HG02798 (cell line): ENCODE measurements at regions not wholly inside any gene's neighbourhood (a gene's known extent, or its start where the extent isn't known, plus 50 kb on each side); places are given as distances from the start of the nearest gene placed in this dataset.

ENCODE experiments used
- ATAC-seq: cut with Tn5 transposase; IDR thresholded peaks from one replicate; pipeline ENCODE4 v1.9.1; 2021; ENCODE audit warnings: mild to moderate bottlenecking; ENCODE audit not compliant: unreplicated experiment, poor library complexity

DNA sequence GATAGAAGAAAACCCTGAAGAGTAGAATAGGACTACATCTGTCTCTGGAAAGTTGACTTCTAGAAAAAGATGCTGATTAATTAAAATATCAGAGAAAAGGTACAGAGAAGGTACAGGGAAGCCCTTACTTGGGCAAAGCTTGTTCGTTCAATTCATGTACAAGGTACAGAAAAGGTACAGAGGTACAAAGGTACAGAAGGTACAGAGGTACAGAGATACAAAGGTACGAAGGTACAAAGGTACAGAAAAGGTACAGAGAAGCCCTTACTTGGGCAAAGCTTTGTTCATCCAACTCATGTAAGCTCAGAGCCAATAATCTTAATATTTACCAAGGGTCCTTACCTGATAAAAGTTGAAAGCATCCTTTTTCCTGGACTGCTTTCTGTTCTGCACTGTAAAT is 182.3 kb downstream of the PCSK1 start:
- no peak for ATAC-seq

- ATAC-seq: no peak
These were observed 184.9 kb downstream of the PCSK1 start for GRCh38 chr5:96248131-96248530.

- ATAC-seq: no peak
These were observed 185.3 kb downstream of the PCSK1 start for GRCh38 chr5:96247708-96248107.

DNA sequence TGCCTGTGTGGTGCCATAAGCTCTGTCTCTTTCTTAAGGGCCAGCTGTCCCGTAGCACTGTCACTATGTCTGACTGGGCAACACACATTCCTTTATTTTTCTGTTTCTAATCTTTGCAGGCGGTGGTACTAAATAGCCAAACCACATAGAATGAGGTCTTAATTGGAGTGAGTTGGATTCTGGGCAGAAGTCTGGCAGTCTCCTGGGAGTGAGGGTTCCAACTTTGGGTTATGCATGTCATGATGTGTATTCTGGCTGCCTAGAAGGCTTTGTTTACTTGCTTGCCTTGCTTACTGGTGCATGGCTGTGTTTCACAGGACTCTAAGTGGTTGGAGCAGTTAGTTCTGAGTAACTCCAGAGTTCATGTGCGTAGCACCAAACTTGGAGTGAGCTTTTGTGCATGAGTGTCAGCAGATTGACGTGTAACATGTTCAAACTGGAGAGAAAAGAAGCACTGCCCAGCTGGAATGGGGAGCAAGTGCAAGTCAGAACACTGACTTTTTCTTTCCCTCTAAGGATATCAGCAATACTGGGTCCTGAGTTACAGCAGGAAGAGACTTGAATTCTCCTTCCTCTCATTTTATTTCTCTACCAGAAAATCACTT is 185.8 kb downstream of the PCSK1 start:
- ATAC-seq: no peak

- ATAC-seq: no peak
These were observed 187.6 kb downstream of the PCSK1 start for GRCh38 chr5:96245140-96246091.

GRCh38 chr5:96244696-96245095 is 188.4 kb downstream of the PCSK1 start:
- ATAC-seq: no peak

GRCh38 chr5:96243862-96244261 is 189.2 kb downstream of the PCSK1 start:
- ATAC-seq: no peak

- ATAC-seq: no peak
These were observed 189.8 kb downstream of the PCSK1 start for GRCh38 chr5:96243203-96243602.

- ATAC-seq: no peak
These were observed 190.5 kb downstream of the PCSK1 start for GRCh38 chr5:96242571-96242970.

DNA sequence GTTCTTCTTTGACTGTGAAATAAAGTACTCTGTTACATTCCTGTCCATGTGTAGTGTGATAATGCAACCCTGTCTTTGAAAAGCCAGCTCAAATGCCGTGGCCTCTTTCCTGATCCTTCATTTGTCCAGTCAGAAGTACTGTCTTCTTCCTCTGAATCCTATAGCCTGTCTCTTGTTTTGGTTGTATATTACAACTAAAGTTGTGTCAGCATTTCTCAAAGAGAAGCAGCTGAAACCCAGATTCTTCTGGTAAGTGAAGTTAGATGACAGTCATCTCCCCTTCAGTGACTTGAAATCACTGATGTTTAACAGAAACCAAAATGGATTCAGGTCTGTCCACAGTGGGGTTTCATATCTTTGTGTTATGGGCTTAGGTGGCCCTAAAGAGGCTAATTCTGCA is 196.2 kb downstream of the PCSK1 start:
- no peak for ATAC-seq

GRCh38 chr5:96236051-96236450 is 197.0 kb downstream of the PCSK1 start:
- ATAC-seq: no peak

DNA sequence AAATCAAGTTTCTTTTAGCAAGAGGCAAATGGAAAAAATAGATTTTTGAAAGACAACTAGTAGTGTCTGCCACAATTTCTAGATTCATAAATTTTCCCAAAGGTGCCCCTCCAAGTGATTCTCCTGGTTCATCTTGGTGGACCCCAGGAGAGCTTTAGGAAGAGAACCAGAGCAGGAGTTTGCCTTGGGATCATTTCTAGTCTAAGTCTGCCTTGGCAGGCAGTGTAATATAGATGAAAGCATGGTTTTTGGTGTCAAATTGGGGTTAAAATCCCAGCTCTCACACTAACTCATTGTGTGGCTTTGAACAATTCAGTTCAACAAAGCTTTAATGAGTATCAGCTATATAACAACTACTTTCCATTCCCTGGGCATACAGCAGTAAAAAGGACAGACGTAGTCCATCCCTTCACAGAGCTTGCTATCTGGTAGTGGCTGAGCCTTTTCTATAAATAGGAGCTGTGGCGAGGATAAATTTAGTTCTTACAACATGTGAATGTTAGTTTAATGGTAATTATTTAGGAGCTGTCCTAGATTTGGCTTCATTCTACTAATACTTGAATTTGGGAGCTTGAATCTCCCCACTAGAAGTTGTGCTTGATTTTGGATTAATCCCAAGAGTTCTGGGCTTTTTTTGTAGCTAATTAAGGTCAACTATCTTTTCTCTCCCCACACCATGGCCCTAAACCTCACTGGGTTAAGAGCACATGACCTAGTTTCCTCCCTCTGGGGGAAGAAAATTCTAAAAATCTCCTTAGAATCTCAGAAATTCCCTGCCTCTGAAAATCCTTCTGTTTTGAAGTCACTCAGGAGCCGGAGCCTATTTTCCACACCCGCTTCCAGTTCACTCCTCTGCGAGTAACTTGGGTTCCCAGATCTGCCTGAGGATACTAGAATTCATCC is 197.8 kb downstream of the PCSK1 start:
- ATAC-seq: no peak

GRCh38 chr5:96232602-96233001 is 200.4 kb downstream of the PCSK1 start:
- ATAC-seq: no peak

DNA sequence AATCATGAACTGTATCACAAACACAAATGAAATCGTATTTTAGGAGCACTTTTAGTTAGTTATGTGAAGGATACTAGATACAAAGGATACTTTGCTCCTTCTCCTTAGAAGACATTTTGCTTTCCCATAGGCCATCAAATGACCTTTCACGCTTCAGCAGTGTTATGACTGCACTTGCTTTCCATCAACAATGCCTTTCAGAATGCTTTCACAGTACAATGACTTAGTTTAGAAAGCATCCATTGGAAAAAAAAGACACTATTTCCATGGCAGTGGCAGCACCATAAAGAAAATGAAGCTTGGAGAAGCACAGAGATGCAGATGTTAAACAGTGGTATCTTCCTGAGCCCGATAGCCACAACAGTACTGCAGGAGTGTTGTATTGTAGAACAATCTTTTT is 203.9 kb downstream of the PCSK1 start:
- ATAC-seq: no peak

DNA sequence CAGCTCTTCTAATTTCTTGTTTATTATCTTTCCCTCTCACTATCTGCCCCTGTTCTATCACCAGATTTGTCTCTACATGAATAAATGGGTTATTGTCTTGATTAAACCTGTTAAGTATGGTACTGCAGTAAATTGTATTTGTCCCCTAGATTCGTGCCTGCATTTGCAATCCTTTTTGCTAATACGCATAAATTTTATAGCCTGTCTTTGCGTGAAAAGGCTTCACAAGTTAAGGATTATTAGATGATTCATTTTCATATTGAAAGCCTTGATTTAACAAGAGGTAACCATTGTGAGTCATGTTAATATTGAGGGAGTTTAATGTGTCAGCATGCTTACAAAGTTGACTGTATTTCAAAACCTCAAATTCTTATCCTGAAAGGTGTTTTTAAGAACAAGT is 204.6 kb downstream of the PCSK1 start:
- ATAC-seq: no peak

DNA sequence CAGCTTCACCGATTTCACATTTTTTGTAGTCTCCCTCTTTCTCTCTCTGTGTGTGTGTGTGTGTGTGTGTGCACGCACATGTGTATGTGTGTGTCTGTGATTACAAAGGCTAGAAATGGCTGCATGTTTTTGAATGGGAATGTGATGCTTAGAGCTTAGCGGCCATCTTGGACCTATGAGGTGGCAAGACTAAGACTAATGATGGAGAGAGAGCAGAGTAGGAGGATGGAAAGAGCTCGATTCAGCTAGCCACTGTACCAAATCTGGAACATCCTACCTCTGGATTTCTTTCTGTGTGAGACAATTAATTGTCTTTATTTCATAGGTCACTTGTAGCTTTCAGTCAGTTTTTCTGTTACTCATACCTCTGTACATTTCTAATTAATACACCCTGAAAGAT is 205.1 kb downstream of the PCSK1 start:
- no peak for ATAC-seq

- ATAC-seq: no peak
These were observed 206.0 kb downstream of the PCSK1 start for GRCh38 chr5:96226941-96227552.

DNA sequence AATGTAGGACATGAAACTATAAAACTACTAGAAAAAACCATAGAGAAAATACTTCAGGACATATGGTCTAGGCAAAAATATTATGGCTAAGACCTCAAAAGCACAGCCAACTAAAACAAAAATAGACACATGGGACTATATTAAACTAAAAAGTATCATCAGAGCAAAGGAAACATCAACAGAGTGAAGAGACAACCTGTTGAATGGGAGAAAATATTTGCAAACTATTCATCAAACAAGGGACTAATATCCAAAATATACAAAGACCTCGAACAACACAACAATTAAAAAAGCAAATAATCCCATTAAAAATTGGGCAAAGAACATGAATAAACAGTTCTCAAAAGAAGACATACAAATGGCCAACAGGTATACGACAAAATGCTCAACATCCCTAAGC is 210.9 kb downstream of the PCSK1 start:
- no peak for ATAC-seq

DNA sequence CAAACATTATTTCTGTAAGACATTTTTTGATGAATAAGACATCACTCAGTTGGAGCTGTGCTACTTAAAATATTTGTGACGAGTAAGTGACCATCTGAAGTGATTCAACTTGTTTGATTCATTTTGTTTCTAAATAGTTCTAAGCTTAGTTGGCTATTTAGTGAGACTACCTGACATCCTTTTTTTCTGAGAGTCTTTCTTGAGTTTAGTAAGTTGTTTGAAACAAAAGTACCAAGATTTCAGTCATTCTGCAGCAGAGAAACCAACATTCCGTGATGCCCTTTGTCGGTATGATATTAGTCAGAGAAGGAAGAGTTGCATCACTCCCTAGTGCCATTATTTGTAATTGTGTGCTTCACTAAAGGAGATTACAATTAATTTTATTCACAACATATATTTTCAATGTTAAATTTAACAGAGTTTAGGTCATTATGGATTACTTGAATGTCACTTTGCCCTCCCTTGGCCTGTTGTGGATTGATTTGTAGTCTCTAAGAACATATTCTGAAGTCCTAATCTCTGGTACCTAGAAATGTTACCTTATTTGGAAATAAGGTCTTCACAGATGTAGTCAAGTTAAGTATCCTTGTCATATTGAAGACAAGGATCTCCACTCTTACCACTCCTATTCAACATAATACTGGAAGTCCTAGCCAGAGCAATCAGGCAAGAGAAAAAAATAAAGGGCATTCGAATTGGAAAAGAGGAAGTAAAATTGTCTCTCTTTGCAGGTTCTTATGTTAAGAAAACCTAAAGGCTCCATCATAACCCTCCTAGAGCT is 212.2 kb downstream of the PCSK1 start:
- ATAC-seq: peak; percentile 73
